GM12872 (cell line): ENCODE measurements at regions not wholly inside any gene's neighbourhood (a gene's known extent, or its start where the extent isn't known, plus 50 kb on each side); places are given as distances from the start of the nearest gene placed in this dataset.

Experiments
- TF ChIP-seq, protein P1 (sequence below): IDR thresholded peaks from 3 replicates; pipeline ENCODE4 v1.5.1; 2011; ENCODE audit warnings: low read depth, mild to moderate bottlenecking, low read length, moderate library complexity; ENCODE audit not compliant: insufficient read depth

DNA sequence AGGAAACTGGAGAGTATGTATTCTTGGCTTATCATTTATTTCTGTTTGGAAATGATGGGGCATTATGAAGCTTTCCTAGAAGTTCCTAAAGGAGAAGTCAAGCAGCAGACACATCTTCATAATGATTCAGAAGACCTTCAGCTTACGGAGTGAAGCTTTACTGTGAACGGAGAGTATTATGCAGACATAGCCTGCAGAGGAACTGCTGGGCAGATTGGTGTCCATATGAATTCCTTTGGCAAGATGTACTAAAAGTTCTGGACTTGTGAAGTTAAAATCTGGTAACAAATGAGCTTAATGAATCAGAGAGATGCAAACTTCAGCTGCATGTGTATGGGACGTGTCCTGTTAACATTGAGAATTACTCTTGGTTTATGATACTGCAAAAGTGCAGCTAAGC, 60.1 kb downstream of the NABP1 start:
- TF ChIP-seq, protein P1, sequence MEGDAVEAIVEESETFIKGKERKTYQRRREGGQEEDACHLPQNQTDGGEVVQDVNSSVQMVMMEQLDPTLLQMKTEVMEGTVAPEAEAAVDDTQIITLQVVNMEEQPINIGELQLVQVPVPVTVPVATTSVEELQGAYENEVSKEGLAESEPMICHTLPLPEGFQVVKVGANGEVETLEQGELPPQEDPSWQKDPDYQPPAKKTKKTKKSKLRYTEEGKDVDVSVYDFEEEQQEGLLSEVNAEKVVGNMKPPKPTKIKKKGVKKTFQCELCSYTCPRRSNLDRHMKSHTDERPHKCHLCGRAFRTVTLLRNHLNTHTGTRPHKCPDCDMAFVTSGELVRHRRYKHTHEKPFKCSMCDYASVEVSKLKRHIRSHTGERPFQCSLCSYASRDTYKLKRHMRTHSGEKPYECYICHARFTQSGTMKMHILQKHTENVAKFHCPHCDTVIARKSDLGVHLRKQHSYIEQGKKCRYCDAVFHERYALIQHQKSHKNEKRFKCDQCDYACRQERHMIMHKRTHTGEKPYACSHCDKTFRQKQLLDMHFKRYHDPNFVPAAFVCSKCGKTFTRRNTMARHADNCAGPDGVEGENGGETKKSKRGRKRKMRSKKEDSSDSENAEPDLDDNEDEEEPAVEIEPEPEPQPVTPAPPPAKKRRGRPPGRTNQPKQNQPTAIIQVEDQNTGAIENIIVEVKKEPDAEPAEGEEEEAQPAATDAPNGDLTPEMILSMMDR = no peak

DNA sequence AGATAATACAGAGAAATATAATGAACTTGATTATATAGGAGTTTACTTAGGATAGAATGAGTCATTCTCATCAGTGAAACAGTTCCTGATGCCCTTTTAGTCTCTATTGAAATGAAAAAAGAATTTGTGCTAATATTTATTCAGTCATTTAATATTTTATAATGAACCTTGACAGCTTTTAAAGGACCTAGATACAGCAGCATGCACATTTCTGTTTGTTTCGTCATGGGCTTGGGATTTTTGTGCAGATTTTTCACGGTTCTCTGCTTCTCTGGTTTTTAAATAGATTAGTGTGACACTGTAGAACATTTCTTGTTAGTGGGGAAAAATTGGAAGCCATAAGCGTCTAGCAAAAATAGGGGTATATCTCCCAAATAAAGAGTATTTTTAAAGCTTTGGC, 60.7 kb downstream of the NABP1 start:
- TF ChIP-seq, protein P1 = no peak

DNA sequence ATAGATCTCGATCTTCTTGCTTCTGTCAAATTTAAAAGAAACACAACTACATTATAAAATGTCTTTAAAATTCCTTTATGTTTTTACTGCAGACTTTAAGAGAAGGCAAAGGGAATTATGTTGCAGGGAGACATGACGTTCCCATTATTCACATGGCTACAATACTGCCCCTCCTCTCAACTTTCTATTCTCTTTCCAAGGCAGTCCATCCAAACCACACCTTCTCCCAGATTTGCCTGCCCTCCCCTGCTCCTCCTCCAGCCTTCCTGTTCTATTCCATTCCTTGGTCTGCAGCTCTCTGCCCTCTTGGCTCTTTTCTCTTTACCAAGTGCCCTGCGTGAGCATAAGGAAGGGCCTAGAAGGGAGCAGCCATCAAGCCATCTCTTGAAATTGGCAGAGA, 61.3 kb downstream of the NABP1 start:
- TF ChIP-seq, protein P1 = no peak

DNA sequence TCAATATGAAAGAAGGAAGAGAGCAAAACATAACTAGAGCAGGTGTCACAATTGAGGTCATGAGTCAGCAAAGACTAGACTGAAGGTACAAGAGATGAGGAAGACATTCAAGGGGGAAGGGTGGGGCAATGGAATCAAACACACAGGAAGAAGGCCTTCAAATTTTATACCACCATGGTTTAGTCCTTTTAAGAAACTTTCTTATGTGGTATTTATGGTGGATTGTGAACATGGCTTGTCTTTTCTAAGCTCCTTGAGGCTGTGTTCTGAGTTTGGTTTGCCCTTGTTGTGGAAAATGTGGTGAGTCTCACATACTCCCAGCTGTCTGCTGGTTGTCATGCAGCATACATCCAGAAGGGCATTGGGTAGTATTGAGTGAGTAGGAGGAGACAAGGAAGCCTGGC, 62.1 kb downstream of the NABP1 start:
- TF ChIP-seq, protein P1 = no peak

DNA sequence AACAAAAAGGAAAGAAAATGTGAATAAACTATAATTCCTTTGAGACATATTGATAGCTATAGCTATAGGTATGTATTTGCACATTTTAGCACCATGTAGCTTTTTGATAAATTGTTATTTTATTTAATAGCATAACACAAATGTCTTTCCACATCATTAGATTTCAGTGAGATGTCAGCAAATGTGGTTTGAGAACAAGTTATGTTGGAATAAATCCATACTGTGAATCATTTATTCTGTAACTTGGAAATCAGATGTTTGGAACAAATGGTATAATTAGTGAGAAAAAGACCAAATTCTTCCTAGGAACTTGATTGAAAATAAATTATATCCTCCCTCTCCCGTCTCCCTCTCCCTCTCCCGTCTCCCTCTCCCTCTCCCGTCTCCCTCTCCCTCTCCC, 62.8 kb downstream of the NABP1 start:
- TF ChIP-seq, protein P1 = no peak

DNA sequence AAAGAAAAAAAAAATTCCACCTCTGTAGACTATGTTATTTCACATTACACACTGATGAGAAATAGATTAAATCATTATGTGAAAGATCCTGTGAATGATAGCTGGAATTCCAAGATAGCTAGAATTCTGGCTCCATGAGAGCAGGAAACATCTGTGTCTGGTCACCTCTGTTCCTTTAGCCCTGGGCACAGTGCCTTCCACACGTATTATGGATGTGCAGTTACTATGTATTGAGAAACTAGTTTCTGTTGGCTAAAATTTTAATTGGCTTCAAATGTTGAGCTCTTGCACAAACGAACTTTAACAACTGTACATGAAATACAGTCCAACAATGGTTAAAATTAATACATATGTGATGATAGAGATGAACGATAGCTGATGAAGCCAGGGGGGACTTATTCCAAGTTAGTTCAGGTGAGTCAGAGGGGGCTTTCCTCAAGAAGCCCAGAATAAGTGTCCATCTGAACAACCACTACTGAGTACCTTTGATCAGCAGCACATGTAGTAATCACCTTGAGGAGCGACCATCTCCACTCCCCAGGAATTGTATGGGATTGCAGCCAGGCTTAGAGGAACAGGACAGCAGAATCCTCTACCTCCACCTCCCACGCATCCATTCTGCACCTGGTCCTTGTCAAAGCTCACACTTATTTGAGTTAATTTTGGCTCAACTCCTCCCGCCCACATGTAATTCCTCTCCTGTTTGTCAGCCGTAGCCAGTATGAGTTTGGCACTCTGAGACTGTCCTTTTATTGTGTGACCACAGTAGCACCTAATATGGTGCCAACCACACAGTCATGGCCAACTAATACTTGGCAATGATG, 68.6 kb downstream of the NABP1 start:
- TF ChIP-seq, protein P1 = no peak

DNA sequence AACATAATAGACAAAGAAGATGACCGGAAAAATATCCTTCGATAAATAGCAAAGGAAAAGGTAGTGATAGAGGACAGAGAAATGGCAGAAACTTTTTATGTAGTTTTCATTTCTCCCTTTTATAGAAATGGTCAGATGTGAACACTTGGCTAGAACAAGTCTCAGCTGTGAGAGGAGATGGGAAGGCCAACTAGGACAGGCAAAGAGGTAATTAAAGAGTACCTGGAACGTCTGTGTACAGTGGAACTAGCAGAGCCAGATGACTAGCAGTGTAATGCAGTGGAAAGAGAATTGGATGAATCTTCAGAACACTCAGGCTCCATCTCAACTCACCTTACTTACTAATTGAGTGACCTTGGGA, 69.2 kb downstream of the NABP1 start:
- TF ChIP-seq, protein P1 = no peak
